ENCODE measurements at regions not wholly inside any gene's neighbourhood (a gene's known extent, or its start where the extent isn't known, plus 50 kb on each side); places are given as distances from the start of the nearest gene placed in this dataset.

DNA sequence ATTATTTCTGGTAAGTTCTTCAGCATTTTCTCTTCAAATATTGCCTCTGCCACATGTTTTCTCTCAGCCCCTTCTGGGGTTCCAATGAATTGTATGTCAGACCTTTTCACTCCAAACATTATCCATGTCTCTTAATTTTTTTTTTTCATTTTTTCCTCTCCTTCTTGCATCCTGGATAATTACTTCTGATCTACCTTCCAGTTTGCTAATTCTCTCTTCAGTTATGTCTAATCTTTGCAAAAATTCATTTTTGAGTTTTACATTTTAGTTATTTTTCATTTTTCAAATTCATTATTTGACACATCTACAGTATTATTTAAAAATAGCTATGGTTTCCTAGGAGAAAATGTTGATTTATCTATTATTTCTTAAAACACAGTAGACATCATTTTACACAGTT lies 271.7 kb downstream of the TFAP2B start:
- Histone ChIP-seq H3K36me3 (ENCODE audit: insufficient read depth, low read length) (no peaks in the 10 kb centered on the region), H4K20me1 (ENCODE audit: insufficient read depth, low read length) (no peaks in the 10 kb centered on the region), H3K79me2 (ENCODE audit: insufficient read depth, low read length) (no peaks in the 10 kb centered on the region), H3K9me3 (ENCODE audit: low read depth, low read length) (no peaks in the 10 kb centered on the region), H3K4me3 (ENCODE audit: insufficient read depth, low read length) (no peak overlapping the region), H3K4me2 (ENCODE audit: insufficient read depth, low read length) (no peak overlapping the region), H2AFZ (ENCODE audit: low read length) (no peak overlapping the region), H3K4me1 (ENCODE audit: insufficient read depth, low read length) (no peaks in the 10 kb centered on the region), H3K27me3 (ENCODE audit: insufficient read depth, low read length) (no peaks in the 10 kb centered on the region), H3K27ac (ENCODE audit: low read depth, low read length) (no peak overlapping the region)
- no peak for DNase-seq (ENCODE audit: insufficient read length, low spot score, missing footprints)
- TF ChIP-seq, protein P1, sequence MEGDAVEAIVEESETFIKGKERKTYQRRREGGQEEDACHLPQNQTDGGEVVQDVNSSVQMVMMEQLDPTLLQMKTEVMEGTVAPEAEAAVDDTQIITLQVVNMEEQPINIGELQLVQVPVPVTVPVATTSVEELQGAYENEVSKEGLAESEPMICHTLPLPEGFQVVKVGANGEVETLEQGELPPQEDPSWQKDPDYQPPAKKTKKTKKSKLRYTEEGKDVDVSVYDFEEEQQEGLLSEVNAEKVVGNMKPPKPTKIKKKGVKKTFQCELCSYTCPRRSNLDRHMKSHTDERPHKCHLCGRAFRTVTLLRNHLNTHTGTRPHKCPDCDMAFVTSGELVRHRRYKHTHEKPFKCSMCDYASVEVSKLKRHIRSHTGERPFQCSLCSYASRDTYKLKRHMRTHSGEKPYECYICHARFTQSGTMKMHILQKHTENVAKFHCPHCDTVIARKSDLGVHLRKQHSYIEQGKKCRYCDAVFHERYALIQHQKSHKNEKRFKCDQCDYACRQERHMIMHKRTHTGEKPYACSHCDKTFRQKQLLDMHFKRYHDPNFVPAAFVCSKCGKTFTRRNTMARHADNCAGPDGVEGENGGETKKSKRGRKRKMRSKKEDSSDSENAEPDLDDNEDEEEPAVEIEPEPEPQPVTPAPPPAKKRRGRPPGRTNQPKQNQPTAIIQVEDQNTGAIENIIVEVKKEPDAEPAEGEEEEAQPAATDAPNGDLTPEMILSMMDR (IDR thresholded peaks at IDR 0.05; ENCODE audit: extremely low read depth, low read depth, low read length), result no peak

DNA sequence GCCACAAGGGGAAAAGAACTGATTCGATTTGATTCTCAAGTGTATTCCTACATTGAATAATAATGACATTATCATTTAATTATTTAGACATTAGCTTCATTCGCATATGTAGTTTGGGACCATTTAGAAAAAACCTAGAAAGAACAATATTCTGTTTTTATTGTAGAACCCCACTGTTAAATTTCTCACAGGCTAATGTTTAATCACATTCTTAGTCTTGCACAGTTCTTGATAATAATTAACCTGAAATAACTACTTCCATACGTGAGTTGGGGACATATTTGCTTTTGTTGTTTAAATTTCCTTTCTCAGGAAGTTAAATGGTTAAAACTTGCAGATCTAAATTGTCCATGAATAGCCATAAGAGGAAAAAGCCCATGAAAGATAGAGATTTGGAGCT lies 275.2 kb downstream of the TFAP2B start:
- Histone ChIP-seq H3K4me3 (ENCODE audit: insufficient read depth, low read length) (no peak overlapping the region), H2AFZ (ENCODE audit: low read length) (no peak overlapping the region), H3K27ac (ENCODE audit: low read depth, low read length) (no peak overlapping the region), H3K4me1 (ENCODE audit: insufficient read depth, low read length) (no peaks in the 10 kb centered on the region), H4K20me1 (ENCODE audit: insufficient read depth, low read length) (no peaks in the 10 kb centered on the region), H3K9me3 (ENCODE audit: low read depth, low read length) (no peaks in the 10 kb centered on the region), H3K4me2 (ENCODE audit: insufficient read depth, low read length) (no peak overlapping the region), H3K79me2 (ENCODE audit: insufficient read depth, low read length) (no peaks in the 10 kb centered on the region), H3K36me3 (ENCODE audit: insufficient read depth, low read length) (no peaks in the 10 kb centered on the region), H3K27me3 (ENCODE audit: insufficient read depth, low read length) (no peaks in the 10 kb centered on the region)
- DNase-seq (ENCODE audit: insufficient read length, low spot score, missing footprints), result no peak
- TF ChIP-seq, protein P1 (IDR thresholded peaks at IDR 0.05; ENCODE audit: extremely low read depth, low read depth, low read length), result no peak

DNA sequence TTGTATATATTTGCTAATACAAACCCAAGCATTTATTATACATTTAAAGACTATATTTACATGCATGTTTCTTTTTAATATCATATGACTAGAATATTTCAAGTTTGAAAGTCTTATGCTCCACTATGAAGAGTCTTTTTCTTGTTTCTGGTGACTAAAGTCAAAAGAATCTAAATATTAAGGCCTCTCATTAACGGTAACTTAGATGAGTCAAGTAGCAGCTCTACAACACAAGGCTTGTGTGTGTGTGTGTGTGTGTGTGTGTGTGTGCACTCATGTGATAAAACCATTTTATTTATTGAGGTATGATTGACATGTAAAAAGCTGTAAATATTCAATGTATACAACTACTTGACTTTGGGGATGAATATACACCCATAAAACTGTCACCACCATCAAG lies 275.6 kb downstream of the TFAP2B start:
- Histone ChIP-seq H2AFZ (ENCODE audit: low read length) (no peak overlapping the region), H3K9me3 (ENCODE audit: low read depth, low read length) (no peaks in the 10 kb centered on the region), H3K27me3 (ENCODE audit: insufficient read depth, low read length) (no peaks in the 10 kb centered on the region), H3K4me1 (ENCODE audit: insufficient read depth, low read length) (no peaks in the 10 kb centered on the region), H3K79me2 (ENCODE audit: insufficient read depth, low read length) (no peaks in the 10 kb centered on the region), H3K4me2 (ENCODE audit: insufficient read depth, low read length) (no peak overlapping the region), H3K36me3 (ENCODE audit: insufficient read depth, low read length) (no peaks in the 10 kb centered on the region), H3K4me3 (ENCODE audit: insufficient read depth, low read length) (no peak overlapping the region), H4K20me1 (ENCODE audit: insufficient read depth, low read length) (no peaks in the 10 kb centered on the region), H3K27ac (ENCODE audit: low read depth, low read length) (no peak overlapping the region)
- no peak for DNase-seq (ENCODE audit: insufficient read length, low spot score, missing footprints)
- TF ChIP-seq, protein P1 (IDR thresholded peaks at IDR 0.05; ENCODE audit: extremely low read depth, low read depth, low read length), result no peak

DNA sequence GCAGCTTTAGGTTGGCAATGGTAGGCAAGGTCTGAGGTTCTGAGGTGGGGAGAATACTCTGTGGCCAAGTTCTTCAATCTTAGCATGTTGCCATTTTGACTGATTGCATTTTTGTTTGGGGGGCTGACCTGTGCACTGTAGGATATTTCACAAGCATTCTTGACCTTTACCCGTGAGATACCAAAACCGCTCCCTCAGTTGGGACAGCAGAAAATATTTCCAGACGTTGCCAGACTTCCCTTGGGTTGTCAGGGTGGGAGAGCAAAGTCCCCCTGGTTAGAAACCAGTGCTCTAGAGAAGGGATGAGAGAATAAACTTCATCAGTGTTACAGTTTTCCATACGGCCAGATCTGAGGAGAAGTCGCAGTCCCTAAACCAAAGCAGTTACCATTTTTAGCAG lies 279.6 kb downstream of the TFAP2B start:
- H3K27me3 ChIP-seq (ENCODE audit: insufficient read depth, low read length), result no peaks in the 10 kb centered on the region
- no peak overlapping the region for H3K27ac ChIP-seq (ENCODE audit: low read depth, low read length)
- no peaks in the 10 kb centered on the region for H4K20me1 ChIP-seq (ENCODE audit: insufficient read depth, low read length)
- DNase-seq (ENCODE audit: insufficient read length, low spot score, missing footprints), result no peak
- no peak overlapping the region for H3K4me3 ChIP-seq (ENCODE audit: insufficient read depth, low read length)
- H3K79me2 ChIP-seq (ENCODE audit: insufficient read depth, low read length), result no peaks in the 10 kb centered on the region
- H2AFZ ChIP-seq (ENCODE audit: low read length), result no peak overlapping the region
- no peaks in the 10 kb centered on the region for H3K9me3 ChIP-seq (ENCODE audit: low read depth, low read length)
- no peaks in the 10 kb centered on the region for H3K36me3 ChIP-seq (ENCODE audit: insufficient read depth, low read length)
- H3K4me1 ChIP-seq (ENCODE audit: insufficient read depth, low read length), result no peaks in the 10 kb centered on the region
- TF ChIP-seq, protein P1 (IDR thresholded peaks at IDR 0.05; ENCODE audit: extremely low read depth, low read depth, low read length), result no peak
- no peak overlapping the region for H3K4me2 ChIP-seq (ENCODE audit: insufficient read depth, low read length)

Measured in osteoblast (primary cell).